BLaER1 (cell line): ENCODE measurements at regions not wholly inside any gene's neighbourhood (a gene's known extent, or its start where the extent isn't known, plus 50 kb on each side); places are given as distances from the start of the nearest gene placed in this dataset.

ENCODE experiments used
- H3K27ac ChIP-seq: shearing (Covaris generic); formaldehyde crosslinking; 2 replicates; pipeline ENCODE4 v1.8.1; 2022
- H3K27me3 ChIP-seq: shearing (Covaris generic); formaldehyde crosslinking; 2 replicates; pipeline ENCODE4 v1.8.1; 2022
- H3K36me3 ChIP-seq: shearing (Covaris generic); formaldehyde crosslinking; 2 replicates; pipeline ENCODE4 v1.8.1; 2022
- H3K4me1 ChIP-seq: shearing (Covaris generic); formaldehyde crosslinking; 2 replicates; pipeline ENCODE4 v1.8.1; 2022
- H3K4me2 ChIP-seq: shearing (Covaris generic); formaldehyde crosslinking; 2 replicates; pipeline ENCODE4 v1.8.1; 2022
- H3K4me3 ChIP-seq: shearing (Covaris generic); formaldehyde crosslinking; 2 replicates; pipeline ENCODE4 v1.8.1; 2022
- H3K9ac ChIP-seq: shearing (Covaris generic); formaldehyde crosslinking; 2 replicates; pipeline ENCODE4 v1.8.1; 2022
- H3K9me3 ChIP-seq: shearing (Covaris generic); formaldehyde crosslinking; 2 replicates; pipeline ENCODE4 v1.8.1; 2022
- H4K20me1 ChIP-seq: shearing (Covaris generic); formaldehyde crosslinking; 2 replicates; pipeline ENCODE4 v1.8.1; 2022
- Cebpa-rat ChIP-seq: shearing (Covaris generic); IDR thresholded peaks from 2 replicates; pipeline ENCODE4 v1.8.1; 2022

DNA sequence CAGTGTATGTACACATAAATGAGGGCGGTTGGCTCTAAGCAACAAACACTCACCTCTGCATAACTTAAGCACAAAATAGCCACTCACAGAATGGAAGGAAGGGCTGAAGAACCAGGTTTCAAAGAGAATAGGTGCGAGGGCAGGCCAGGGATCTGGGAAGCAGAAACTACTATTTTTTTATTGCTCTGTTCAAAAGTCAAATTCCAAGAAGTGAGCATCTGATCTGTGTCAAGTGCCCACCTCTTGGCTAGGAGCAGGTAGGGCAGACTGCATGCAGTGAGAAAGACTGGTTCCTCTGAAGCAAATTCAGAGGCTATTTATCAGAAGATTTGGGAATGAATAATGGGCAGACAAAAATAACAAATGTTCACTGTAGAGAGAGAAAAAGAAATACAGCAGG lies 336.4 kb upstream of the CTNNB1 start:
- H3K4me3 ChIP-seq, result no peak overlapping the region
- H3K4me1 ChIP-seq, result peaks cover 8% of the 10 kb centered on the region
- TF ChIP-seq Cebpa-rat, result no peak
- H3K9me3 ChIP-seq, result no peaks in the 10 kb centered on the region
- no peak overlapping the region for H3K9ac ChIP-seq
- no peaks in the 10 kb centered on the region for H4K20me1 ChIP-seq
- H3K4me2 ChIP-seq, result no peak overlapping the region
- no peak overlapping the region for H3K27ac ChIP-seq
- H3K27me3 ChIP-seq, result no peaks in the 10 kb centered on the region
- no peaks in the 10 kb centered on the region for H3K36me3 ChIP-seq

DNA sequence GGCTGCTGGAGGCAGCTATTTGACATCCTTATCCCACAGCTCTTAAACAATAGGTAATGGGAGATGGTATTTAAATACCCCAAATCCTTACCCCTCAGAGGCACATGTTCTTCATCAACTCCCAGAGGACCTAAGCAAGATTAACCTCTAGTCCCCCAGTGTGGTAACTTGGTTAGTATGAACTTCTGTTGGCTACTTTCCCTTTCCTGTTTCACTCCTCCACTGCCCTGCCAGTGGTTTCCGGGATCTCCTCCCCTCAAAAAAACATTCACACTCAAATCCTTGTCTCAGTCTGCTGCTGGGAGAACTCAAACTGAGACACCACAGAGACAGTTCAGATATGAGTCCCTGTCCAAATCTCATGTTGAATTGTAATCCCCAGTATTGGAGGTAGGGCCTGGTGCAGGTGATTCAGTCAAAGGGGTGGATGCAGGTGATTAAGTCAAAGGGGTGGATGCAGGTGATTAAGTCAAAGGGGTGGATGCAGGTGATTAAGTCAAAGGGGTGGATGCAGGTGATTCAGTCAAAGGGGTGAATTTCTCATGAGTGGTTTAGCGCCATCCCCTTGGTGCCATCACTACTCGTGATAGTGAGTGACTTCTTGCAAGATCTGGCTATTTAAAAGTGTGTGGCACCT lies 335.0 kb upstream of the CTNNB1 start:
- Histone ChIP-seq H3K4me2 (peak overlapping the region; percentile 29), H3K9ac (no peak overlapping the region), H4K20me1 (no peaks in the 10 kb centered on the region), H3K4me3 (no peak overlapping the region), H3K27ac (no peak overlapping the region), H3K9me3 (no peaks in the 10 kb centered on the region), H3K27me3 (no peaks in the 10 kb centered on the region), H3K4me1 (peaks cover 8% of the 10 kb centered on the region), H3K36me3 (no peaks in the 10 kb centered on the region)
- no peak for TF ChIP-seq Cebpa-rat

DNA sequence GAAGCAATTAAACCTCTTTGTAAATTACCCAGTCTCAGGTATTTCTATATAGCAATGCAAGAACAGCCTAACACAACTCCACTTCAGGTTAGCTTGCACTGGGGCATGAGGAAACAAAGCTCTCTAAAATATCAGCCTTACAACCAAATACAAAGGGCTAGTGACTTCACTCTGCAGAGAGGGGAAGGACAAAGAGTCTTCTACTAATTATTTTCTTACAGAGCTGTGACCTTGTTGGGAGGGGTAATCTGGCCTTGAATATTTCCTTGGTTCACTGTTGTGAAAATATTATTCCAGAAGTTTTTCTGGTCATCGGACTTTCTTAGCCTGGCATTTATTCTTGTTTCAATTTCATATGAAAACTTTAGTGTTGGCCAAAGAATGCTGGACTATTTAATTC lies 334.4 kb upstream of the CTNNB1 start:
- H3K9me3 ChIP-seq, result no peaks in the 10 kb centered on the region
- no peak overlapping the region for H3K4me2 ChIP-seq
- no peaks in the 10 kb centered on the region for H4K20me1 ChIP-seq
- no peaks in the 10 kb centered on the region for H3K36me3 ChIP-seq
- no peak overlapping the region for H3K9ac ChIP-seq
- no peaks in the 10 kb centered on the region for H3K27me3 ChIP-seq
- no peak overlapping the region for H3K4me3 ChIP-seq
- H3K4me1 ChIP-seq, result peaks cover 8% of the 10 kb centered on the region
- TF ChIP-seq Cebpa-rat, result no peak
- no peak overlapping the region for H3K27ac ChIP-seq

DNA sequence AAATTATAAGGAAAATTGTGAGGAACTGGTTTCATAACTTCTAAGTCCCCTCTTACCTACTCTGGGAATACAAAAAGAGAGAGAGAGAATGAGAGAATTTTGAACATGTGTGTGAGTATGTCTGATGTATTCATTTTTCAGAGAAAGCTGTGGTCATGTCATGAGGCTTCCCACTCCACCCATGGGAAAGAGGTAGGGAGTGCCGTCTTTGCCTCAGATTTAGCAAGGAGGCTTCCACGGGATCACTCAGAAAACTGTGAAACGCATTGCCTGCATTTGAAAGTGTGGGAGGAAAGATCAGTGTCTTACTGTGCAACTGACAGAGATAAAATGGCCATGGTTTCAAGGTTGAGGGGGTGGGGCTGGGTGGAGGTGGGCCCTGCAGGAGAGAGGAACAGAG lies 331.5 kb upstream of the CTNNB1 start:
- Histone ChIP-seq H4K20me1 (no peaks in the 10 kb centered on the region), H3K4me1 (peaks cover 8% of the 10 kb centered on the region), H3K9me3 (no peaks in the 10 kb centered on the region), H3K27me3 (no peaks in the 10 kb centered on the region), H3K27ac (no peak overlapping the region), H3K36me3 (no peaks in the 10 kb centered on the region), H3K4me3 (no peak overlapping the region), H3K4me2 (no peak overlapping the region), H3K9ac (no peak overlapping the region)
- no peak for TF ChIP-seq Cebpa-rat

DNA sequence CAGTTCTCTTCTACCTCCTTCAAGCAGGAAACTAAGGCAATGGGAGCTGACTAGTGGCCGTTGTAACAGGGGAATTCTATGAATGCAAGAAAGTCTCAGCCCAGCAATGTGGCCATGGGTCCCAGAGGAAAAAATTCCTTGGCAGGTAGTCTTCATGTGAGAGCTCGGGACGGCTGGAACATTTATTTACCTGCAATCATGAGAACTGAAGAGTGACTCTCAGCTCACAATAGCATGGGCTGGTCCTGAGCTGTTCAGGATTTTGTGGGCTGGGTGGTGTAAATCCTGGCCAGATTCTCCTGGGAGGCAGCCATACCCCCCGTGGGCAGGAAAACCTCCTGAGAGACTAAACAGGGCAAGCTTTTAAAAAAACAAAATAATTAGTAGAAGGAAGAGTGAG lies 330.3 kb upstream of the CTNNB1 start:
- Histone ChIP-seq H3K4me2 (no peak overlapping the region), H3K9ac (no peak overlapping the region), H3K27ac (no peak overlapping the region), H3K4me1 (peaks cover 5% of the 10 kb centered on the region), H3K4me3 (no peak overlapping the region), H3K27me3 (no peaks in the 10 kb centered on the region), H3K36me3 (no peaks in the 10 kb centered on the region), H3K9me3 (no peaks in the 10 kb centered on the region), H4K20me1 (no peaks in the 10 kb centered on the region)
- no peak for TF ChIP-seq Cebpa-rat

DNA sequence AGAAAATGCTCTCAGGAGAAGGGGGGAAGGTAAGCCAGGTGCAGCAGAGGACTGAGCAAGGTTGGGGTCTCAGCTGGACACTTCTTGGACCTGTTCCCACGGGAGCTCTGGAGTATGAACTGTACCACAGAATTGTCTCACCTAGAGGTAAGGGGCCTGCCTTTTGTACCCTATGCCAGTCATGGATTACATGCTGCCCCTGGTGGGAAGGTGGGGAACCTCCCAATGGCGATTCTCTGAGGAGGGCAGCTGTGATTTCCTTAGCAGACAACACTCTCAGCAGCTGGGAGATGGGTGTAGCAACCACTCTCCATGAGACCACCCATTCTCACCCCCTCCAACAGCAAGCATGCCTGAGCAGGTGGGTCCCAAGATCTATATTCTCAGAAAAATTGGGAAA lies 329.4 kb upstream of the CTNNB1 start:
- no peak for TF ChIP-seq Cebpa-rat
- Histone ChIP-seq H3K9ac (no peak overlapping the region), H3K4me3 (no peak overlapping the region)

DNA sequence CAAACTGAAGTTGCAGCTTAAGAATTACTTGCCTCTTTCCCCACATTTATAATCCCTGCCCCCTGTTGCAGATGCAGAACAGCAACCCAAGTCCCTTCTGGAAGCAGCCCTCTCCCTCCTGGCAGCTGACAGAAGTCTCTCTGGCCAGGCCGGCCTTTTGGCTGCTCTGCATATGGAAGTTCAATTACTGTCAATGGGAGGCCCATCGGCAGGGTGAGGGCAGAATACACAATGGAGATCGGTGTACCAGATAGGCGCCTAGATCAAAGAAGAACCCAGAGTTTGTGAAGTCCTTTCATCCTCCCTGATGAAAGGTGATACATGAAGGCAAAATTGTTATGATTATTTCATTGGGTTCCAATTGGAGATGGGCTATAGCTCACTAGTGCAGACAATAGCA lies 327.9 kb upstream of the CTNNB1 start:
- H3K9me3 ChIP-seq, result no peaks in the 10 kb centered on the region
- H3K4me3 ChIP-seq, result no peak overlapping the region
- H3K27me3 ChIP-seq, result no peaks in the 10 kb centered on the region
- H3K27ac ChIP-seq, result no peak overlapping the region
- no peaks in the 10 kb centered on the region for H3K36me3 ChIP-seq
- TF ChIP-seq Cebpa-rat, result no peak
- H4K20me1 ChIP-seq, result no peaks in the 10 kb centered on the region
- no peaks in the 10 kb centered on the region for H3K4me1 ChIP-seq
- H3K9ac ChIP-seq, result no peak overlapping the region
- H3K4me2 ChIP-seq, result no peak overlapping the region

More for the DNA sequence above, 329.4 kb upstream of the CTNNB1 start:
- H3K4me2 ChIP-seq, result no peak overlapping the region
- no peaks in the 10 kb centered on the region for H4K20me1 ChIP-seq
- H3K36me3 ChIP-seq, result no peaks in the 10 kb centered on the region
- no peak overlapping the region for H3K27ac ChIP-seq
- no peaks in the 10 kb centered on the region for H3K4me1 ChIP-seq
- H3K9me3 ChIP-seq, result no peaks in the 10 kb centered on the region
- H3K27me3 ChIP-seq, result no peaks in the 10 kb centered on the region

DNA sequence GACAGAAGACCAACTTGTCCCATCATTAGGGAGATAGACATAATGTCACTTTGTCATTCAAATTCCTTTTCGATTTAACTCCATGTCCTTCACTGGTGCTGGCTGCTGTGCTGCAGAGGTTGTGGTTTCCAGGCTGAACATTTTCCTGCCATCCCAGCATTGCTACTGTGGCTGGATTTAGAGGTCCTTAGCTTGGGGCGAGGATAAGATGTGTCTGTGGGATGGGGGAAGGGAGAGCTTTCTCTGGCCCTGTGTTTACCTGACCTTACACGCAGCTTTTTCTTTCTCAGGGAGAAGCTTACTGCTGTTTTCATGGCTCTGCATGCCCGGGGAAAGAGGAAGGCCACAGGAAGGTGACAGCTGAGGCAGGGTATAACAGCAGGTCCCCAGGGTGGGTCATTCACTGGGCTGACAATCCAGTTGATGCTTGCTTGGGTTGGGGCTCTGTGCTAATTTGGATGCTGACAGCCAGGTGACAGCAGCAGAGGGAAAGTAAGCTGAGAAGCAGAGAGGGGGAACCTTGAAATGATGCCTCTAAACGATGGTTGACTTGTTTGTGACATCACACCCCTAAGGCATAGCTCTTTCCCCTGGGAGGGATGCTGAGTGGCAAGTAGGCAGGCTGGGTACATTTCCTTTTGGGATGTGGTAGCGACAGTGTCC lies 326.9 kb upstream of the CTNNB1 start:
- Histone ChIP-seq H4K20me1 (no peaks in the 10 kb centered on the region), H3K27me3 (no peaks in the 10 kb centered on the region), H3K27ac (no peak overlapping the region), H3K4me3 (no peak overlapping the region), H3K9ac (no peak overlapping the region), H3K9me3 (no peaks in the 10 kb centered on the region), H3K4me2 (no peak overlapping the region), H3K36me3 (no peaks in the 10 kb centered on the region), H3K4me1 (no peaks in the 10 kb centered on the region)
- TF ChIP-seq Cebpa-rat, result no peak

DNA sequence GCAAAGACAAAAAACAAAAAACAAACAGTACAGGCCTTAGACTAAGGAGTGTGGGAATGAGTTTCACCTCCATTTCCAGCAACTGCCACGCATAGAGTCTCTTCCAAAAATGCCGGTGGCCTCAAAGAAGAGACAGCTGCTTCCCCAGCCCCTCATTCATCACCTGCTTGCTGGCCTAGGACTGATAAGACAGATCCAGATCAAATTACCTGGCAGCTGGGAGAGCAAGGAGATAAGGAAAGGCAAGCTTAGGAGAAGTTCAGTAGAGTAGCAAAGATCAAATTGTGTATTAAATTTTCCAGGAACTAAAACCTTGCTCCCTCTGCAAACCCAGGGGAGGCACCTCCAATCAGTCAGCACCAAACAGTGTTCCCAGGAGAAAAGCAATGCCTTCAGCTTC lies 325.8 kb upstream of the CTNNB1 start:
- no peaks in the 10 kb centered on the region for H3K36me3 ChIP-seq
- H3K9me3 ChIP-seq, result no peaks in the 10 kb centered on the region
- no peak overlapping the region for H3K4me3 ChIP-seq
- no peak for TF ChIP-seq Cebpa-rat
- H3K4me2 ChIP-seq, result no peak overlapping the region
- no peaks in the 10 kb centered on the region for H3K27me3 ChIP-seq
- H4K20me1 ChIP-seq, result no peaks in the 10 kb centered on the region
- no peak overlapping the region for H3K9ac ChIP-seq
- H3K27ac ChIP-seq, result no peak overlapping the region
- no peaks in the 10 kb centered on the region for H3K4me1 ChIP-seq

DNA sequence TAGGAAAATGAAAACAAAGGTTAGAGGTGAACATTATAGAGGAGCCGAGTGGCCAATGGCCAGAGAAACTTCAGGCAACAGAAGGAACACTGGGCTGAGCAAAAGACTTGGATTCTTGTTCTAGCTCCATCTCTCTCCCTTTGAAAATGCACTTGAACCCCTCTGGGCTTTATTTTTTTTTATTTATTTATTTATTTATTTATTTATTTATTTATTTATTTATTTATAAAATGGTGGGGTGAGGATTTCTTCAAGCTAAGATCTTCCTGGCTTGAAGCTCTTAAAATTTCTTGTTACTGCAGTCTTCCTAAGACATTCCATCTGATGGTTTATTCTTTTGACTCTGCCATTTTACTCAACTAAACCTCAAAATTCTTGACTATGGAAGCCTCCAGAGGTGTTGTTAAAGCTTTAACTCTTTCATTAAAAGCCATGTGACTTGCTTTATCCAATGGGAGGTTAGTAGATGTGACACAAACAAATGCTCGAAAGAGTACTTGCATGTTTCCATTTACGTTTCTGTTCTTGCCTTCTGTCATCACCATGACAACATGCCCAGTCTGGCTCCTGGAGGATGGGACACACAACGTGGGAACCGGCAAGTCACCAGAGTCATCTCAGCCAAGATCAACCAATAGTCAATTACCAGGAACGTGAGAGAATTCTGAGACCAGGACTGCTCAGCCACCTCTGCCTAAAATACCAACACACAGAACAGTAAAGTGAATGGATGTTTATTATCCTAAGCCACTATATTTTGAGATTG lies 325.2 kb upstream of the CTNNB1 start:
- Histone ChIP-seq H3K9me3 (no peaks in the 10 kb centered on the region), H3K4me3 (no peak overlapping the region), H3K27ac (no peak overlapping the region), H4K20me1 (no peaks in the 10 kb centered on the region), H3K36me3 (no peaks in the 10 kb centered on the region), H3K4me1 (no peaks in the 10 kb centered on the region), H3K9ac (no peak overlapping the region), H3K4me2 (no peak overlapping the region), H3K27me3 (no peaks in the 10 kb centered on the region)
- no peak for TF ChIP-seq Cebpa-rat
